ENCODE measurements at regions not wholly inside any gene's neighbourhood (a gene's known extent, or its start where the extent isn't known, plus 50 kb on each side); places are given as distances from the start of the nearest gene placed in this dataset.

GRCh38 chr11:10946072-10946471, 88.2 kb upstream of the ZBED5 start:
- Histone ChIP-seq H3K4me2 (ENCODE audit: low read length) (no peak overlapping the region), H3K4me1 (ENCODE audit: control insufficient read depth in 1 of 2, insufficient read depth in 2 of 2, low read length in 2 of 2) (no peaks in the 10 kb centered on the region), H3K9me2 (ENCODE audit: insufficient read depth) (no peaks in the 10 kb centered on the region), H3K4me3 (replicated peaks in 1 of 2; ENCODE audit: low read depth in 1 of 2, low read length in 2 of 2) (no peak overlapping the region), H4K20me1 (ENCODE audit: insufficient read depth) (no peaks in the 10 kb centered on the region), H3K9ac (ENCODE audit: low read length) (no peak overlapping the region), H3K9me3 (ENCODE audit: control insufficient read depth in 1 of 2, insufficient read depth in 1 of 2, low read depth in 1 of 2, low read length in 2 of 2) (no peaks in the 10 kb centered on the region), H3K27me3 (ENCODE audit: insufficient read depth, low read length) (no peaks in the 10 kb centered on the region), H3K36me3 (ENCODE audit: control insufficient read depth in 1 of 2, insufficient read depth in 2 of 2, low read length in 2 of 2) (no peaks in the 10 kb centered on the region), H2AFZ (ENCODE audit: low read depth, low read length, poor library complexity, severe bottlenecking) (no peak overlapping the region), H3K79me2 (ENCODE audit: insufficient read depth, low read length) (no peaks in the 10 kb centered on the region), H3K27ac (ENCODE audit: low read depth, low read length) (no peak overlapping the region)
- TF ChIP-seq ZNF274 (IDR thresholded peaks at IDR 0.05; ENCODE audit: low read depth, low read length) (no peak), SRF (IDR thresholded peaks at IDR 0.05; ENCODE audit: low read depth) (no peak), MAX (IDR thresholded peaks at IDR 0.05) (no peak), YY1 (IDR thresholded peaks at IDR 0.05; ENCODE audit: extremely low read depth, insufficient replicate concordance, low read depth, low read length) (no peak), CEBPB (IDR thresholded peaks at IDR 0.05; ENCODE audit: low read depth) (no peak), ATF3 (IDR thresholded peaks at IDR 0.05) (no peak), EGR1 (IDR thresholded peaks at IDR 0.05; ENCODE audit: low read depth) (no peak), JUND (IDR thresholded peaks at IDR 0.05) (no peak), EZH2 (IDR thresholded peaks at IDR 0.05) (no peak), SIN3A (IDR thresholded peaks at IDR 0.05; ENCODE audit: low read depth) (no peak), POLR2AphosphoS5 (IDR thresholded peaks at IDR 0.05; ENCODE audit: low read depth, low read length) (no peak), FOSL1 (IDR thresholded peaks at IDR 0.05; ENCODE audit: low read depth) (no peak), ZBTB33 (IDR thresholded peaks at IDR 0.05; ENCODE audit: extremely low read depth, insufficient replicate concordance, low read length) (no peak), CBX3 (IDR thresholded peaks at IDR 0.05; ENCODE audit: low read depth) (no peak)
- intact Hi-C loops (cut with micrococcal nuclease), result no loop called here
- DNase-seq (ENCODE audit: low read depth, low spot score), result no peak
- RAD21 ChIA-PET (ENCODE audit: low non-redundant PET in 1 of 2, low total read pairs in 2 of 2, uncharacterized antibody in 2 of 2, unreplicated experiment in 2 of 2), result no interaction called here
- CTCF ChIA-PET, result interaction anchor here (4.4 kb wide), 1 partner anchor 12 kb away, joined by 21 read pairs; no protein-coding TSS in a partner anchor
- BruUV-seq (replicated peaks), result no TSS peak
- POLR2A ChIA-PET, result no interaction called here
- ATAC-seq, result no peak

Measured in HCT116 (cell line).